DND-41 (cell line): ENCODE measurements at regions not wholly inside any gene's neighbourhood (a gene's known extent, or its start where the extent isn't known, plus 50 kb on each side); places are given as distances from the start of the nearest gene placed in this dataset.

Source experiments
- CTCF ChIP-seq: IDR thresholded peaks from 2 replicates; pipeline ENCODE4 v1.5.1; 2012; ENCODE audit warnings: borderline replicate concordance, low read length, moderate library complexity, mild to moderate bottlenecking; ENCODE audit not compliant: poor library complexity, severe bottlenecking; ENCODE audit errors: extremely low read depth
- EZH2 ChIP-seq: IDR thresholded peaks from 3 replicates; pipeline ENCODE4 v1.6.1; 2012; ENCODE audit warnings: borderline replicate concordance, low read depth, mild to moderate bottlenecking, moderate library complexity, low read length, inconsistent platforms; ENCODE audit not compliant: severe bottlenecking

- no peak for TF ChIP-seq CTCF
- no peak for TF ChIP-seq EZH2
Observed at GRCh38 chr5:167392240-167392639, 899.2 kb upstream of the WWC1 start.
